Left lung (tissue), 4 donors: ENCODE measurements at regions not wholly inside any gene's neighbourhood (a gene's known extent, or its start where the extent isn't known, plus 50 kb on each side); places are given as distances from the start of the nearest gene placed in this dataset.

Source experiments
- ATAC-seq: fragments of 200-7000 bp; cut with Tn5 transposase; one replicate; pipeline ENCODE4 v1.9.1; 2020; ENCODE audit warnings: moderate library complexity
- DNase-seq, 4 donors: peaks; one replicate each; pipeline ENCODE4 v3.0.0-alpha.2; 2013 to 2020
- H3K27ac ChIP-seq, 2 donors: fragments of 200-600 bp; sonication (generic) in 1 of 2; one replicate each; pipeline versions ENCODE4 v1.5.0 to v1.8.0; 2020 to 2021
- H3K27me3 ChIP-seq, 2 donors: fragments of 200-600 bp; sonication (generic) in 1 of 2; one replicate each; pipeline versions ENCODE4 v1.5.0 to v1.8.0; 2020 to 2021
- H3K36me3 ChIP-seq, 2 donors: fragments of 200-600 bp; sonication (generic) in 1 of 2; one replicate each; pipeline versions ENCODE4 v1.5.0 to v1.8.0; 2020 to 2021
- H3K4me1 ChIP-seq, 2 donors: fragments of 200-600 bp; one replicate each; pipeline ENCODE4 v1.8.0; 2021
- H3K4me3 ChIP-seq, 2 donors: fragments of 200-600 bp; sonication (generic) in 1 of 2; one replicate each; pipeline versions ENCODE4 v1.5.0 to v1.8.0; 2020 to 2021; ENCODE audit warnings: mild to moderate bottlenecking in 1 of 2
- H3K9me3 ChIP-seq, 2 donors: fragments of 200-600 bp; sonication (generic) in 1 of 2; one replicate each; pipeline versions ENCODE4 v1.5.0 to v1.8.0; 2020 to 2021
- intact Hi-C, 2 donors: fragments of 100-400 bp; cut with DNase I; formaldehyde crosslinking; loops; one replicate each; pipeline versions ENCODE4 v1.11.2 to v1.14.2; 2022
- TF ChIP-seq, protein P1 (sequence below), 2 donors: fragments of 200-600 bp; sonication (generic) in 1 of 2; IDR thresholded peaks; one replicate each; pipeline versions ENCODE4 v1.5.0 to v1.8.0; 2021; ENCODE audit warnings: antibody characterized with exemption in 2 of 2
- donor health status: DM: no; HTN: yes; CAD: no.
- donor health status: DM: no; HTN: no; CAD: no.

DNA sequence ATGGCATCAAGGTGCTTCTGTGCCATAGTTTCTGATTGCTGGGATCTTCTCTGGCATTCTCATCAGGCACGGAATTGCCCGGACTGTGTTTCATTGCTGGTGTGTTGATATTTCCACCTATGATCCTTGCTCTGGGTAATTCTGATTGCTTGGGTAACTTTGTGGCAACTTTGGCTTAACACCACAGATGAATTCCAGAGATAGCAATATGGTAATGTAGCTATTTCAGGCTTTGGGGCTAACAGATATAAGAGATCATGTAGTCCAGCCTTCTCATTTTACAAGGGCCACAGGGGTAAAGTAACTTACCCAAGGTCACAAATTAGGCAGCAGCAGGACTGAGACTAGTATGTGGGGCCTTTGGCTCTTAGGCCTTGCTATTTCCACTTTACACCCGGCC is 53.9 kb upstream of the PLPP4 start:
- Histone ChIP-seq H3K27ac (no peak overlapping the region), H3K36me3 (no peaks in the 10 kb centered on the region), H3K4me3 (no peak overlapping the region), H3K4me1 (no peaks in the 10 kb centered on the region), H3K27me3 (no peaks in the 10 kb centered on the region), H3K9me3 (no peaks in the 10 kb centered on the region)
- no peak for ATAC-seq
- intact Hi-C loops: no loop called here
- TF ChIP-seq, protein P1, sequence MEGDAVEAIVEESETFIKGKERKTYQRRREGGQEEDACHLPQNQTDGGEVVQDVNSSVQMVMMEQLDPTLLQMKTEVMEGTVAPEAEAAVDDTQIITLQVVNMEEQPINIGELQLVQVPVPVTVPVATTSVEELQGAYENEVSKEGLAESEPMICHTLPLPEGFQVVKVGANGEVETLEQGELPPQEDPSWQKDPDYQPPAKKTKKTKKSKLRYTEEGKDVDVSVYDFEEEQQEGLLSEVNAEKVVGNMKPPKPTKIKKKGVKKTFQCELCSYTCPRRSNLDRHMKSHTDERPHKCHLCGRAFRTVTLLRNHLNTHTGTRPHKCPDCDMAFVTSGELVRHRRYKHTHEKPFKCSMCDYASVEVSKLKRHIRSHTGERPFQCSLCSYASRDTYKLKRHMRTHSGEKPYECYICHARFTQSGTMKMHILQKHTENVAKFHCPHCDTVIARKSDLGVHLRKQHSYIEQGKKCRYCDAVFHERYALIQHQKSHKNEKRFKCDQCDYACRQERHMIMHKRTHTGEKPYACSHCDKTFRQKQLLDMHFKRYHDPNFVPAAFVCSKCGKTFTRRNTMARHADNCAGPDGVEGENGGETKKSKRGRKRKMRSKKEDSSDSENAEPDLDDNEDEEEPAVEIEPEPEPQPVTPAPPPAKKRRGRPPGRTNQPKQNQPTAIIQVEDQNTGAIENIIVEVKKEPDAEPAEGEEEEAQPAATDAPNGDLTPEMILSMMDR (IDR thresholded peaks at IDR 0.05): no peak
- DNase-seq: no peak

DNA sequence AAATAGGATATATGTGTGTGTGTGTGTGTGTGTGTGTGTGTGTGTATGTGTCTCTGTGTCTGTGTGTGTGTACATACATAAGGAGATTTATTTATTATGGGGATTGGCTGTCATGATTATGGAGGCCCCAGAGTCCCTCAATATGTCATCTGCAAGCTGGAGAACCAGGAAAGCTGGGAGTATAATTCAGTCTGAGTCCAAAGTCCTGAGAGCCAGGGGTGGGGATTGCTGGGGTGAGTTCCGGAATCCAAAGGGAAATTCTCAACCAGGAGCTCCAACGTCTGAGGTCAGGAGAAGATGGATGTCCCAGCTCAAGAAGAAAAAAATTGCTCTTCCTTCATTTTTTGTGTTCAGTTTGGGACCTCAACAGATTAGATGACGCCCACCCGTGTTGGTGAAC is 50.7 kb upstream of the PLPP4 start:
- Histone ChIP-seq H3K4me1 (no peaks in the 10 kb centered on the region), H3K36me3 (no peaks in the 10 kb centered on the region), H3K9me3 (no peaks in the 10 kb centered on the region), H3K4me3 (no peak overlapping the region), H3K27me3 (peaks cover 0 to 4% of the 10 kb centered on the region in 2 donors), H3K27ac (no peak overlapping the region)
- TF ChIP-seq, protein P1 (IDR thresholded peaks at IDR 0.05): no peak
- no peak for ATAC-seq
- no peak for DNase-seq
- intact Hi-C loops: no loop called here
